NCI-H1930 (cell line): ENCODE measurements at regions not wholly inside any gene's neighbourhood (a gene's known extent, or its start where the extent isn't known, plus 50 kb on each side); places are given as distances from the start of the nearest gene placed in this dataset.
"Not testable (repeated sequence)": the region's sequence is repeated elsewhere in the genome, so short reads cannot be mapped to it uniquely, and the experiment has no call there.

Source experiments
- DNase-seq, 2 experiments: peaks; one replicate each; lab custom pipeline; 2025; lab: John Stamatoyannopoulos, UW

DNA sequence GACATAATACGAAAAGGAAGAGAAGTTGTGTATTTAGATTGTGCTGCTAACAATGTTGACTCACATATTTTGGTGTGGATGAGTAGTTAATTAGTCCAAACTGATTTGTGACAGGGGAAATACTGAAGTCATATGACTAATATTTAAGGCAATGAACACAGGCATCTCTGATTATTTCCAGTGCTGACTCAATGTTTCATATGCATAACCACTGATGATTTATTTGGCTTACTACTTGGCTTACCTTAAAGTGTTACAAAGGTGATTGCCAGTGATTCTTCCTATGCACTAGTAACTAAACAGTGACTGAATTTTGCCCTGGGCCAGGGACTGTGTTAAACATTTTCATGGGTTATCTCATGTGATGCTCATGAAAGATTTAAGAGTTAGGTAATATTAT lies 722.6 kb downstream of the METTL4 start:
- no peak for DNase-seq

DNA sequence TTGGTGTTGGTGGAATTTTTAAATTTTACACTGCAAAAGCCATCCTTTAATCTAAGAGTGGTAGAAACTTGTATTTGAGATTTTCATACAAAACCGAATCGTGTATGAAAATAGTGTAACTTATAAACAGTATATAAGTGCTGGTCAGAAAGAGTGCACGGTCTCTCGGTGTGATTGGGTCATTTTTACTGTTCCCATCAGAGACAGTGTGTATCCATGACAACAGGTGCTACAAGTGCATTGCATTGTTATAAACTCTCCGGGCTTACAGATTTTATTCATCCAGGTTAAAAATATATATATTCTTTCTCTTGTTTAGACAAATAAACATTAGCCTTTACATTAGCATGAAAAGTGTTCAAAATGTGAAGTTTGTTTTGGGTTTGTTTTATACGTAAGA lies 721.9 kb downstream of the METTL4 start:
- DNase-seq = no peak

DNA sequence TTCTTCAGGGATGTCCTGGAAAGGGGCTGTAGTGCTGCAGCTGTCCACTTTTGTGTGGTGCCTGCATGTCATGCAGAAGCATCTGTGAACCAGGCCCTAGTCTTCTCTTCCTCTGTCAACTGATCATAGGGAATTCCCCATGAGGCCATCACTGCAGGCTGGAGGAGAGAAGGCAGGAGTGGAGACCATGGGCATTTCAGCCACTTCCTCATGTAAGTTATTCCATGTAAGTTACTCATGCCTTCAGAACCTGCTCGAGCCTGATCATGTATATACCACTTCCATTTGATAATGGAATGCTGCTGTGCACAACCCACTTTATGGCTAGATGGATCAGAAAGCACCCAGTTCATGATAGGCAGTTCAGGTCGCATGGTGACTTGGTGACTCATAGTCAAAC lies 714.0 kb downstream of the METTL4 start:
- DNase-seq = not testable (repeated sequence)

DNA sequence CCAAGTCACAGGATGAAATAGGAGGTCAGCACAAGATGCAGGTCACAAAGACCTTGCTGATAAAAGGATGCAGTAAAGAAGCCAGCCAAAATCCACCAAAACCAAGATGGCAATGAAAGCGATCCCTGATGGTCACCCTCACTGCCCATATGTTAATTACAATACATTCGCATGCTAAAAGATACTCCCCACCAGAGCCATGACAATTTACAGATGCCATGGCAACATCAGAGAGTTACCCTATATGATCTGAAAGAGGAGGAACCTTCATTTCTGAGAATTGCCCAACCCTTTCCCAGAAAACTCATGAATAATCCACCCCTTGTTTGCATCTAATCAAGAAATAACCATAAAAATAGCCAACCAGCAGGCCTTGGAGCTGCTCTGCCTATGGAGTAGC lies 709.8 kb downstream of the METTL4 start:
- no peak for DNase-seq

DNA sequence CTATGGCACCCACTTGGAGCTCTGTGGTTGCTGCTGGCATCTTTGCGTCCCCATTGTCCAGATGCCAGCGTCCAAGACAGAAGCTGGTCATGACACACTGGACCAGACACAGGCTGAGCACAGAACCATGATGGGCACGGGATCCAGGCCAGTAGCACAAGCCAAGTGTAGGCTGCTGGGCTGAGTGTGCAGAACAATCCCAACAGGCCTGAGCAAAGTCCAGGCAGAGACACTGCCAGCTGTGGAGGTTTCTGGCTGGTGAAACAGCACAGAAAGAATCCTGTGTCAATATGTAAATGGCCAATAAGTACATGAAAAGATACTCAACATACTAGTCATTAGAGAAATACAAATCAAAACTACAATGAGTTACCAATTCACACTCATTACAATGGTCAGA lies 705.4 kb downstream of the METTL4 start:
- no peak for DNase-seq

DNA sequence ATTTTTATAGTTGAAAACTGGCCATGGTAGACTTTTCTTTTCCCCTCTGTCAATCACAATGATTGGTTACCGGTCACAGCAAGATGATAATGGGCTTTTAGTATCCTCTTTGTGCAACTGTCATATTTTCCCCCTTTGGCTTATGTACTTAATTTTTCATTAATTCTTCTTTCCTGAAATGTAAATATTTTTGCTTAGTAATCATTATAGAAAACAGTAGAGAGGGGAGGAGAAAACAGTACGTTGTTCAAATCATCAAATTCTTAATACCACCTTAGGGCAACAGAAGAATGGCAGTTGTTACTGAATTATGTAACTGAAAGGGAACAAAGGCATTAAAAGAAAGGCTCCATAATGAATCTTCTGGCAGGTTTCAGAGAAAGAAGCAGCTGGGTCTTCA lies 699.0 kb downstream of the METTL4 start:
- DNase-seq = no peak

DNA sequence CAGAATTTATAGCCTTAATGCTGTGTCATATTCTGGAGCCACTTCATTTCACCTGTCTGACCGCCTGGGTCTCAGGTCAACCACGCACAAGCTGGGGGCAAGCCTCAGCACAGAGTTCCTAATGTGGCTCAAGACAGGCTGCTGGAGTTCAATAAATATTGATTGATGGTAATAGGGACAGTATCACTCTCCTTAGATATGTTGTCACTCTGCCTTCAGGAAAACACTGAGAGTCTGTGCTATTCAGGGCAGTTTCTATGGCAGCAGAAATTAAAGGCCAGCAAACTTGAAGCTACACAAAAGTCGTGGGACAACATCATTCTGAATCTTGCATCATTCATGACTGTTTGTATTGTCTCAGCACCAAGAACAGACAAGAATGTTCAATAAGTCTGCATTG lies 696.1 kb downstream of the METTL4 start:
- no peak for DNase-seq

DNA sequence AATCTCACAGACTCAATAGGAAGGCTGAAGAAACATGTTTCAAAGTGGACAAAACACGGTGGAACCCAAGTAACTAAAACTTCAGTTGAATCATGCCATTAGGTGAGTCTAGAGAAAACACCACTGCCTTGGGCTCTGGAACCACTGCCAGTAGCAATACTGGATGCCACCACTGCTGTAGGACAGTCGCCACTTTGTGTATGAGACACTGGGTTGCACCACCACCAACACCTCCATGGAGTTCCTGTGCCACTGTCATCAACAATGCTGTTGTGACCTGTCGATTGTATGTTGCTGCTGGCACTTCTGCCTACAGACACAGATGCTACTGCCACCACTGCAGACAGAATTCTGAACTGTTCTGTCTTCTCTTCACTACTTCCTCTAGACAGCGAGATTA lies 686.7 kb downstream of the METTL4 start:
- DNase-seq = no peak

DNA sequence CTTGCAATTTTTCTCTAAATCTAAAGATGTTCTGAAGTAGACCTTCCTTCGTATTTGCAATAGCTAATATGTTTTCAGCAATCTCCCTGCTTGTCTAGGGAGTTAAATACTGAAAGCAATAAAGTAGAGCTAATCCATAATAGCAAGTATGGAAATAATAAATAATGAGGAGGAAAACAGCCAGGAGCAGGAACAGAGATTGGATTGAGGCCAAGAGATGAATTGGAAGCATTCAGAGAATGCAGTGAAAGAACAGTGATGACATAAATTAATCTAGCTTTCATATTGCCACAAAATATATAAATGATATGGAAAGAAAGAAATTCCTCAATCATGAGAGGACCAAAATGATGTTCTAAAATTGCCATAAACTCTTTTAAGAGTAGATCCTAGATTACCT lies 679.7 kb downstream of the METTL4 start:
- DNase-seq = no peak

DNA sequence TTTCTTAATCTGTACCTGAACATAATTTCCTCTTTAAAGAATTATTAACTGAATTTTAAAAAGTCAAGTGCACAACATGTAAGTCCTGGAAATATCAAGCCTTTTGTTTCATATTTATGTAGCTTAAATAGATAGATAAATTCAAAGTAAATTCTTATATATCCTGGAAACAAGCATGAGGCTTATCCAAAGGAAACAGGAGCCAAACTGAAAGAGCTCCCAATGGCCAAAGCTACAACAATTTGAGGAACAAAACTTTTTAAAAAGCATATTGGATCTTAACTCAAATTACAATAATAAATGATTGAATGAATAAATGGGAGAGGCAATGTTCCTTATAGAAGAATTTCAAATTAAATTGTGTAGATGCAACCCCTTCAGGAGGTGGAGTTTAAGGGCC lies 679.1 kb downstream of the METTL4 start:
- no peak for DNase-seq

DNA sequence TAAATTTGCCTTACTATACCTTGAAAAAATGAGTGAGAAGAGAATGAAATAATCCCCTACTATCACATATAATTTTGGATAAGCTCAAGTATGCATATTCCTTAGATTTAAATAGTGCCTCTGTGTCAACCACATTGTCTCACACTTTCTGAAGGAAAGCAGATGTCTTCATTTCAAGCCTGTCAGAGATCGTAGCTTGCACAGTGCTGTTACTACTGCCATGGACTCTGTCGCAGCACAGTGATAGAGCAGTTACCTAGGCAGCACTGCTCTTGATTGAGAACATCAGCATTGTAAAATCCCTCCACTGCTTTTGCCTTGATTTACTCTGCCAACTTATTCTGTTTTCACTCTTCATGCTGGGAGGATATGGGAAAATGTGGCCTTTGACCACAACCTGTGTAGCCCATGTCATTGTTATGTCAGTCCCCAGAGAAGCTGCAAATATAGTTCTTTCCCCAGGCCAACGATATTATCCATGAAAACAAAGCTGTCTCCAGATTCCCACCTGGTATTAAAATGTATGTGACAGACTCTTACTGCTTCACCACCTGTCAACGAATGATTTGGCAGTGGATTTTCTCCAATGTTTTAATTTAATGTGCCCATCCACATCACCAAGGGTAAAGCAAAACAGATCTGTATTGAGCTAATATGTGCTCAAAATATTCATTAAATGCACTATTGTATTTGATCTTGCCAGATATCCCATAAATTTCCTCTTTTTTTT lies 675.7 kb downstream of the METTL4 start:
- no peak for DNase-seq

DNA sequence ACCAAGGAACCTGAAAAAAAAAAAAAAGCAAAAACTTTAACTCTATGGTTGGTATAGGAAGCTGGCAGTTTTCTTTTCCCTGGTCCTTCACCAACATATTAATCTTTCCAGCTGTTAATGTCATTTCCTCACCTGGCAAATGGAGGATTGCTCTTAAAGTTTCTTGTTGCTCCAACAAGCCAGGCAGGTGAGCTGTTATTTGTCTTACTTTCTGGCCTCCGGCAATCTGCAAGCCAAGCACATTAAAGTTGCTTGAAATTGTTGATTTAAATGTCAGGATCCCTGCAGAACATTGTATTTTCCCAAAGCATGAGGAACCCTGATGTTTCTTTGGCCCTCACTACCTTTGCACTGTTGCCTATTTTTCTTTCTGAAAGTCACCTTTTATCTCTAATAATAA lies 664.9 kb downstream of the METTL4 start:
- no peak for DNase-seq

DNA sequence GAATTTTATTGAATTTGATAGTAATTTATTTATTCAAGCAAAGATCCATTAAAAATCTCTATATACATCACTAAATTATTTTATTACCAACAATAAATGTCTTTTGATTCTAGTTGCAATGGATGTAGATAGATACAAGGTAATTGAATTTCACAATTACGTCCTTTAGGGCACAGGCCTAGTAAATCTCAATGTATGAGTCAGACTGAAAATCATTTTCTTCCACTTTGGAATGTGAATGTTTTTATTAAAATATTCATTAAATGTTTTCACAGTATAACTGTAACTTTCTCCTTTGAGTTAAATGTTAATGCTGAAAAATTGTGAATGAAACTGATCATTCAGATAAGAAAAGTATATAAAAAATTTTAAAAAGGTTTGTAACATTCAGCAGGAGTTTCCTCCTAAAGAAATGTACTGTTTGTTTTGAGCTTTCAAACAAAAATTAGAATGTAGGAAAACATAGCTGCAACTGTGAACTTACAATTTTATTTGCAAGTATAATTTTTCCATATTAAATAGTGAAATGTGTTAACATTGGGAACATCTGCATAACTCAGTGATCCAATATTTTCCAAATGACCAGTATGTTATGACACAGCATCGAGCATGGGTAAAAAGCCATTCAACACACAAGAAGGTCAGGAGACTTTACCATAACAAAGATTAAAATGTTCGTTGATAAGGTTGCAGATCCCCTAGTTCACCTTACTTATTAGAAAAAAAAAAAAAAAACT lies 663.7 kb downstream of the METTL4 start:
- DNase-seq = no peak

DNA sequence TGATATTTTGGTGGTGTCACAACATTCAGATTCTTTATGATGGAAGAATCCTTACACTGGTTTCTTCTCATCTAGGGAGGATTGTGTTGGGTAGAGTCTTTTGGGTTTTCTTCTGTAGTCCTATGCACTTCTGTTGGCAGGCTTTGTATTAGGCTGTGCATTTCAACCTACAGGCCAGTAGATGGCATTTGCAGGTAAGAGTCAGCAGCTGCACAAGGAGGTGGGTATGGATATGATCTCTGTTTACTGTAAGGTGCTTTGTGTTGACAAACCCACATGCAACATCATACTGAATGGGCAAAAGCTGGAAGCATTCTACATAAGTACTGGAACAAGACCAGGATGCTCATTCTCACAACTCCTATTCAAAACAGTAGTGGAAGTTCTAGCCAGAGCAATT lies 656.8 kb downstream of the METTL4 start:
- DNase-seq = no peak

DNA sequence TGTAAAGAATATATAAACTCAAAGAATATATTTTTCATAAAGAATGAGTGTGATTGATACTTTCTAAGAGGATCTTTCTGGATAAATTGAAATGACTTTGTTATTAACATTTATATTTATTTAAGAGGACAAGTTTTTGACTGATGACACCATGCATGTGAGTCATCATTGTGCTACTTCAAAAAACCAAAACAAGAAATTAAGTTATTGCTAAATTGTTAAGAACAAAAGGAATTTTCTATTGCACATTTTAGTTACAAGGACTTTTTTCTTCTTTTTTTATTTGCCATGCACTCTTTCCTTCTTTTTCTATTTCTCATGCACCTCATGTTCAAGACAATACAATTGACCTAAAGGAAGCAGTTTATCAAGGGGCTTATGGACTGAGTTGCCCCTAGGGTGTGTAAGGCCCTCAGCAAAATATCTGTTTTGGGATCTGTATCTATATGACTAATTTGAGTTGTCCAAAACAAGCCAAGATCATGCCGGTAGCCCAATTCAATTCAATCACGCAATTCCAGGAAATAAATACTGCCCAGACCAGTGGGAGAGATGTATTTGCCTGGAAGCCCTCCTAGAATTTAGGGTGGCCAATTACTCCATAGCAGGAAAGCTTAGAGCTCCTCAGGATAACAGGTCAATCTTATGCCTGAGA lies 654.3 kb downstream of the METTL4 start:
- no peak for DNase-seq

DNA sequence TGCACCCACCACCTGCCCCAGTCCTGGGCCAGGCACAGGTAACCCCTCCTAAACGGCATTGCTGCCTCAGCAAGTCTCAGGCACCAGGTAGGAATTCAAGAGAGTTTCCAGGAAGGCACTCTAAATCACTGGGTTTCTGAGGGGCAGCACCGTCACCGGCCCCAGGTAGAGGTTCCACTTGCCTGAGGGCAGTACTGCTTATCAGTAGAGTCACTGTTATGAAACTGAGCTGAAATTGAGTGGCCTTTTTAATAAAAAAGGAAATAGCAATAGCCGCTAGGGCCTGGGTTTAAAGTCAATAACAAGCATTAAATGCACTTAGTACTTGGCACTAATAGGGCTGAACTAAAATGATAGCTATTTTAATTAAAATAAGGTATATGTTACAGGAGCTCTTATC lies 653.7 kb downstream of the METTL4 start:
- DNase-seq = no peak

DNA sequence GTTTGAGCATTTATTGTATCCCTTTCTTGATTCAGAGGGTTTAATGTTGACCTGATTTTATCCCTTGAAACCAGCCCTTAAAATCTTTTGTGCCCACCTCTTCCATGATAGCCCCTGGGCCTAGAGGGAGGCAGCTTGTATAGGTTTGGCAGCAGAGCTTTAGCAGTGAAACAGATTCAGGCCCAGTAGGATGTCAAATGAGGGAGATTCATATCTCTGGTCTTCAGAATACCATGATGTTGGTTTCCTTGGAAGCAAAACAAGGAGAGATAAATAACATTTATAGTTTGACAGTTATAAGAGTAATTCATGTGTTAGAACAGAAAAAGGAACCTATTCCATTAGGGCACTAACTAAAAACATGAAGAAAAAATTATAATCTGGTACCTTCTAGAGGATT lies 649.2 kb downstream of the METTL4 start:
- DNase-seq = no peak

DNA sequence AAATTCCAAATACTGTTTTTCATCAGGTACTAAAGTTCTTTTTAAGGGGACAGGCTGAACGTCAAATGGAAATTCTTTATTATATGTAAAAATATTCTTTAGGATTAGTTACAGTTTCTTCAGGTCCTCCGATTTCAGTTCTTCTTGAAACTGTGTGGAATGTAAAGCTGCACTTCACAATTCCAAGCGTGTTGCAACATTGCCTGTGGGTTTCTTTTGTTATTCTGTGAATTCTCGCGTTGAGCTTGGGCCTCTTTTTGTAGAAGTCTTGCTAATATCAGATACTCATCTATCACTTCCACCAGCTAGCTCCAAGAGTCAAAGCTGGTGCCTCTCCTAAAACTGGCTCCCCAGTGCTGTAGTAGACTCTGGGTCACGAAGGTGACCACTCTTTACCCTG lies 642.6 kb downstream of the METTL4 start:
- DNase-seq = no peak

DNA sequence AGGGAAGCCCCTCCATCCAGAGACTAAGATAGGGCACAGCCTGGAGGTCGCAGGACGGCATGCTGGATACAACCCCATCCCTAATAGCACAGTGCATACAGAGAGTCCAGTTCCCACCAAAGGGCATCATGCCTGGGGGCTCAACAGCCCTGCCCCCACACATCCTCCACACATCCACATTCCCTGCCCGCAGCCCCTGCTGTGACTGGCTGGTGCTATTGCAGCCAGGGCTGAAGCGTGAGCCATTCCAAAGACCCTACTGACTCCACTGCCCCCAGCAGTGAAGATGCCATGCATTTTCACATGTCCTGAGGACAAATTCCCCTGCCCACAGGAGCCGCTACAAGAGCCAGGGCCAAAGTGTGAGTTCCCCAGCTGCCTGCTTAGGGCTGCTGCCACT lies 641.6 kb downstream of the METTL4 start:
- no peak for DNase-seq

DNA sequence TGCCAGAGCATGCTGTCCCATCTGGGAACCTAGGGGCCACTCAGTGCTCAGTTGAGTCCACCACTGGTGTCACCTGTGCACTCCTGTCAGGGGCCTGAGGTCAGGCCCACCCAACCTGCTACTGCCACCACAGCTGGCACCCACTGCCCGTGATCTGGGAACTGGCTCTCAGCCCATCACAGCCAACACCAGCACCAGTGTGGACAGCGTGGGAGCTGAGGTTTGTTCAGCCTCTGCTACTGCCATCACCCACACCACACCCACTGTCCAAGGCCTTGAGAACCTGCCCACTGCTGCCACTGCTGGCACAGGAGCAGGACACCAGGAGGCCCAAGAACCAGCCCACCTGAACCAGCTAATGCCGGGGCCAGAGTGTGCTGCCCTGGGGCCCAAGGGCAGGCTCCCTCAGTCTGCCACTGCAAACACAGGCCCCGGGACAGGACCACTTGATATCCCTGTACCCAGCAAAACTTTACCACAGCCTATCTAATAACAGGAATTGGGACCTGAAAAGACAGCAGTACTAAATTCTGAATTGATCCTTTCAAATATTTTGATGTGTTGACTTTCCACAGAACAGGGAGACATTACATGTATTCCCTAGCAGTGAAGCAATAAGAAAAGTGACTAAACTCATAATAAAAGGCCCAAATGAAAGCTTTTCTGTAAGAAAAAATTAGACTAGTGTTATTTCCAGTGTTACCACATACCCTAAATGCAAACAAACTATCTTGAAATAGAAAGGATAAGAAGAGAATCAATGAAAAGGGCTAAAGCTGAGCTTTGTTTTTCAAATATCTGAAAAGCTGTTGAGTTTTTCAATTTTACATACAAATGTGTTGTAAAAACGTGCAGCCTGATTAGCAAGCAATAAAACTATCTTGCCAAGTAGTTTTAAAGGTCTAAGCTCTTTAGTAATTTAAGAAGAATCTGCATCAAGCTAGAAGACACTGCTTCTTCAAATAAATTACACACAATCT lies 640.7 kb downstream of the METTL4 start:
- DNase-seq = no peak

DNA sequence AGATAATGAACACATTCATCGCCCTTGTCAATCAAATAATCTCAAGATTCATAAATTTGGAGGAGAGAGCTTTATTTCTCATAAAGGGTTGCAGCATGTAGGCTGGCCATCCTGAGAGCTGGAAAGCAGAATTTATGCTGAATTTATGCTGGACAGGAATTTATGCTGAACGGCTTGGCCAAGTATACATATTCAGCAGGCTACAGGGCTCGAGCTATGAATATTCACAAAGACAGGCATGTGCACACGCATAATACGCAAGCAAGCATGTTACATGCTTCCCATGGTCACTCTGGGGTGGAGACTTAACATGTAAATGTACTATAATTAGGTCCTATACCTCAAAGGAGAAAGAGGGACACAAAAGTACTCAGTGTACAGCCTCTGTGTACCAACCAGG lies 618.8 kb downstream of the METTL4 start:
- DNase-seq = no peak
